ENCODE measurements at regions not wholly inside any gene's neighbourhood (a gene's known extent, or its start where the extent isn't known, plus 50 kb on each side); places are given as distances from the start of the nearest gene placed in this dataset.
A peak's percentile ranks its signal among the peaks of the same experiment; 100 is the strongest.
"Not testable (repeated sequence)": the region's sequence is repeated elsewhere in the genome, so short reads cannot be mapped to it uniquely, and the experiment has no call there.

- H3K9me3 Mint-ChIP-seq, result peaks cover 21% of the 10 kb centered on the region
- H3K36me3 Mint-ChIP-seq (ENCODE audit: low read depth), result peaks cover 3% of the 10 kb centered on the region
- H3K4me3 Mint-ChIP-seq, result no peak overlapping the region
- TF ChIP-seq CTCF (IDR thresholded peaks at IDR 0.05; ENCODE audit: unreplicated experiment in 3 of 3), result no peak
- peaks cover 4% of the 10 kb centered on the region for H3K27me3 Mint-ChIP-seq (ENCODE audit: low read depth)
- peaks cover 9% of the 10 kb centered on the region for H3K4me1 Mint-ChIP-seq
- no peak overlapping the region for H3K27ac Mint-ChIP-seq
These were observed 106.9 kb upstream of the ATL2 start for GRCh38 chr2:38483776-38484501.

- not testable (repeated sequence) for H3K4me1 Mint-ChIP-seq; H3K4me3 Mint-ChIP-seq; H3K27me3 Mint-ChIP-seq (ENCODE audit: low read depth); H3K36me3 Mint-ChIP-seq (ENCODE audit: low read depth); H3K27ac Mint-ChIP-seq
- peaks cover 23% of the 10 kb centered on the region for H3K9me3 Mint-ChIP-seq
These were observed 105.6 kb upstream of the ATL2 start for GRCh38 chr2:38482710-38483109.

GRCh38 chr2:38480617-38481016 is 103.5 kb upstream of the ATL2 start:
- Mint-ChIP-seq H3K27ac (no peak overlapping the region), H3K36me3 (ENCODE audit: low read depth) (peaks cover 3% of the 10 kb centered on the region), H3K27me3 (ENCODE audit: low read depth) (no peaks in the 10 kb centered on the region), H3K4me3 (no peak overlapping the region), H3K9me3 (peaks cover 23% of the 10 kb centered on the region), H3K4me1 (peaks cover 12% of the 10 kb centered on the region)
- no peak for TF ChIP-seq CTCF (IDR thresholded peaks at IDR 0.05; ENCODE audit: unreplicated experiment in 3 of 3)

GRCh38 chr2:38477006-38477405 is 99.9 kb upstream of the ATL2 start:
- Mint-ChIP-seq H3K36me3 (ENCODE audit: low read depth) (peaks cover 3% of the 10 kb centered on the region), H3K27ac (no peak overlapping the region), H3K9me3 (peaks cover 17% of the 10 kb centered on the region), H3K4me3 (no peak overlapping the region), H3K27me3 (ENCODE audit: low read depth) (peaks cover 5% of the 10 kb centered on the region), H3K4me1 (peaks cover 34% of the 10 kb centered on the region)
- no peak for TF ChIP-seq CTCF (IDR thresholded peaks at IDR 0.05; ENCODE audit: unreplicated experiment in 3 of 3)

GRCh38 chr2:38475567-38475881 is 98.5 kb upstream of the ATL2 start:
- H3K27ac Mint-ChIP-seq, result no peak overlapping the region
- no peaks in the 10 kb centered on the region for H3K36me3 Mint-ChIP-seq (ENCODE audit: low read depth)
- H3K4me3 Mint-ChIP-seq, result no peak overlapping the region
- H3K4me1 Mint-ChIP-seq, result peaks cover 34% of the 10 kb centered on the region
- peaks cover 11% of the 10 kb centered on the region for H3K9me3 Mint-ChIP-seq
- peaks cover 5% of the 10 kb centered on the region for H3K27me3 Mint-ChIP-seq (ENCODE audit: low read depth)
- no peak for TF ChIP-seq CTCF (IDR thresholded peaks at IDR 0.05; ENCODE audit: unreplicated experiment in 3 of 3)

- H3K36me3 Mint-ChIP-seq (ENCODE audit: low read depth), result no peaks in the 10 kb centered on the region
- no peak overlapping the region for H3K4me3 Mint-ChIP-seq
- no peak for TF ChIP-seq CTCF (IDR thresholded peaks at IDR 0.05; ENCODE audit: unreplicated experiment in 3 of 3)
- peaks cover 7% of the 10 kb centered on the region for H3K9me3 Mint-ChIP-seq
- peak overlapping the region in 2 of 3 experiments; percentile 37 to 75 for H3K27ac Mint-ChIP-seq
- peaks cover 34% of the 10 kb centered on the region for H3K4me1 Mint-ChIP-seq
- peaks cover 5% of the 10 kb centered on the region for H3K27me3 Mint-ChIP-seq (ENCODE audit: low read depth)
These were observed 97.9 kb upstream of the ATL2 start for GRCh38 chr2:38474715-38475566.
